SH-SY5Y (cell line): ENCODE measurements at regions not wholly inside any gene's neighbourhood (a gene's known extent, or its start where the extent isn't known, plus 50 kb on each side); places are given as distances from the start of the nearest gene placed in this dataset.

Source experiments
- GATA2 ChIP-seq: IDR thresholded peaks from 2 replicates; pipeline ENCODE4 v1.6.1; 2011; ENCODE audit warnings: mild to moderate bottlenecking, low read depth, low read length
- GATA3 ChIP-seq: IDR thresholded peaks from 2 replicates; pipeline ENCODE4 v1.6.1; 2011; ENCODE audit warnings: low read depth, mild to moderate bottlenecking, low read length, moderate library complexity

GRCh38 chr10:58089739-58090138 lies 178.0 kb downstream of the IPMK start:
- TF ChIP-seq GATA3 (no peak), GATA2 (no peak)
